ENCODE measurements at regions not wholly inside any gene's neighbourhood (a gene's known extent, or its start where the extent isn't known, plus 50 kb on each side); places are given as distances from the start of the nearest gene placed in this dataset.

- no peak for DNase-seq
Observed at GRCh38 chr6:14927398-14927797, 318.5 kb upstream of the JARID2 start.

GRCh38 chr6:14929291-14929690 is 316.6 kb upstream of the JARID2 start:
- DNase-seq: no peak

- DNase-seq: no peak
Observed at GRCh38 chr6:14930366-14930989, 315.4 kb upstream of the JARID2 start.

GRCh38 chr6:14932485-14933182 is 313.2 kb upstream of the JARID2 start:
- no peak for DNase-seq

- DNase-seq: no peak
Observed at GRCh38 chr6:14933183-14933544, 312.7 kb upstream of the JARID2 start.

GRCh38 chr6:14934013-14934412 is 311.9 kb upstream of the JARID2 start:
- DNase-seq: no peak

- DNase-seq: no peak
Observed at GRCh38 chr6:14934844-14935243, 311.0 kb upstream of the JARID2 start.

GRCh38 chr6:14936861-14937260 is 309.0 kb upstream of the JARID2 start:
- no peak for DNase-seq

GRCh38 chr6:14943116-14943515 is 302.8 kb upstream of the JARID2 start:
- DNase-seq: no peak

GRCh38 chr6:14944593-14944992 is 301.3 kb upstream of the JARID2 start:
- DNase-seq: no peak

GRCh38 chr6:14945461-14946185 is 300.2 kb upstream of the JARID2 start:
- DNase-seq: no peak

GRCh38 chr6:14946753-14947152 is 299.1 kb upstream of the JARID2 start:
- no peak for DNase-seq

- DNase-seq: no peak
Observed at GRCh38 chr6:14948586-14949245, 297.2 kb upstream of the JARID2 start.

- no peak for DNase-seq
Observed at GRCh38 chr6:14950103-14950969, 295.5 kb upstream of the JARID2 start.

GRCh38 chr6:14950970-14951276 is 294.9 kb upstream of the JARID2 start:
- no peak for DNase-seq

- no peak for DNase-seq
Observed at GRCh38 chr6:14951704-14952103, 294.2 kb upstream of the JARID2 start.

GRCh38 chr6:14953836-14954235 is 292.0 kb upstream of the JARID2 start:
- DNase-seq: no peak

- DNase-seq: no peak
Observed at GRCh38 chr6:14957355-14958059, 288.4 kb upstream of the JARID2 start.

GRCh38 chr6:14959324-14959885 is 286.5 kb upstream of the JARID2 start:
- no peak for DNase-seq

GRCh38 chr6:14964556-14965270 is 281.2 kb upstream of the JARID2 start:
- DNase-seq: no peak

GRCh38 chr6:14965424-14966075 is 280.3 kb upstream of the JARID2 start:
- DNase-seq: no peak

Data from stimulated activated CD4-positive, alpha-beta T cell treated with anti-CD3 and anti-CD28 coated beads, Interleukin-4, amount 100 ng/mL, for 24 hours (primary cell).